Astrocyte of the cerebellum (primary cell): ENCODE measurements at regions not wholly inside any gene's neighbourhood (a gene's known extent, or its start where the extent isn't known, plus 50 kb on each side); places are given as distances from the start of the nearest gene placed in this dataset.

ENCODE experiments used
- DNase-seq: peaks from one replicate; pipeline ENCODE4 v3.0.0-alpha.2; 2011; ENCODE audit warnings: low read depth
- H3K4me3 ChIP-seq: 2 replicates; pipeline ENCODE4 v1.5.1; 2011; ENCODE audit warnings: mild to moderate bottlenecking, low read depth, low read length, moderate library complexity
- in situ Hi-C: cut with HindIII; loops from 2 replicates; pipeline ENCODE4 v1.10.0; 2017; ENCODE audit warnings: low sequenced_read_pairs
- TF ChIP-seq, protein P1 (sequence below): IDR thresholded peaks from 2 replicates; pipeline ENCODE4 v1.5.1; 2012; ENCODE audit warnings: low read length, low read depth, moderate library complexity, mild to moderate bottlenecking; ENCODE audit errors: missing control alignments

GRCh38 chr11:108994887-108995286 lies 330.0 kb downstream of the DDX10 start:
- H3K4me3 ChIP-seq, result no peak overlapping the region
- DNase-seq, result no peak
- in situ Hi-C loops, result no loop called here
- TF ChIP-seq, protein P1, sequence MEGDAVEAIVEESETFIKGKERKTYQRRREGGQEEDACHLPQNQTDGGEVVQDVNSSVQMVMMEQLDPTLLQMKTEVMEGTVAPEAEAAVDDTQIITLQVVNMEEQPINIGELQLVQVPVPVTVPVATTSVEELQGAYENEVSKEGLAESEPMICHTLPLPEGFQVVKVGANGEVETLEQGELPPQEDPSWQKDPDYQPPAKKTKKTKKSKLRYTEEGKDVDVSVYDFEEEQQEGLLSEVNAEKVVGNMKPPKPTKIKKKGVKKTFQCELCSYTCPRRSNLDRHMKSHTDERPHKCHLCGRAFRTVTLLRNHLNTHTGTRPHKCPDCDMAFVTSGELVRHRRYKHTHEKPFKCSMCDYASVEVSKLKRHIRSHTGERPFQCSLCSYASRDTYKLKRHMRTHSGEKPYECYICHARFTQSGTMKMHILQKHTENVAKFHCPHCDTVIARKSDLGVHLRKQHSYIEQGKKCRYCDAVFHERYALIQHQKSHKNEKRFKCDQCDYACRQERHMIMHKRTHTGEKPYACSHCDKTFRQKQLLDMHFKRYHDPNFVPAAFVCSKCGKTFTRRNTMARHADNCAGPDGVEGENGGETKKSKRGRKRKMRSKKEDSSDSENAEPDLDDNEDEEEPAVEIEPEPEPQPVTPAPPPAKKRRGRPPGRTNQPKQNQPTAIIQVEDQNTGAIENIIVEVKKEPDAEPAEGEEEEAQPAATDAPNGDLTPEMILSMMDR, result no peak

DNA sequence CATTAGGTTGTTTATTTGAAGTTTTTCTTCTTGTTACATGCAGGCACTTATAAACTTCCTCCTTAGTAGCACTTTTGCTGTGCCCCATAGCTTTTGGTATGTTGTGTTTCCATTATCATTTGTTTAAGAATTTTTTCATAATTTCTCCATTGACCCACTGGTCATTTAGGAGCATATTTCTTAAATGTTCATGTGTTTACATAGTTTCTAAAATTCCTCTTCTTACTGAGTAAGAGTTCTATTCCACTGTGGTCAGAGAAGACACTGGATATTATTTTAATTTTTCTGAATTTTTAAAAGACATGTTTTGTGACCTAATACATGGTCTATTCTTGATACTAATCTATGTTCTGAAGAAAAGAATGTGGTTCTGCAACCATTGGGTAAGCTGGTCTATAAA lies 333.0 kb downstream of the DDX10 start:
- TF ChIP-seq, protein P1, result no peak
- DNase-seq, result no peak
- no peak overlapping the region for H3K4me3 ChIP-seq
- in situ Hi-C loops, result no loop called here

- in situ Hi-C loops, result no loop called here
- H3K4me3 ChIP-seq, result no peak overlapping the region
- no peak for DNase-seq
- TF ChIP-seq, protein P1, result no peak
Measured at GRCh38 chr11:109000531-109000930, 335.7 kb downstream of the DDX10 start.

GRCh38 chr11:109001585-109001984 lies 336.7 kb downstream of the DDX10 start:
- in situ Hi-C loops, result no loop called here
- no peak overlapping the region for H3K4me3 ChIP-seq
- TF ChIP-seq, protein P1, result no peak
- no peak for DNase-seq

GRCh38 chr11:109012991-109013390 lies 348.1 kb downstream of the DDX10 start:
- TF ChIP-seq, protein P1, result no peak
- in situ Hi-C loops, result no loop called here
- H3K4me3 ChIP-seq, result no peak overlapping the region
- DNase-seq, result no peak

DNA sequence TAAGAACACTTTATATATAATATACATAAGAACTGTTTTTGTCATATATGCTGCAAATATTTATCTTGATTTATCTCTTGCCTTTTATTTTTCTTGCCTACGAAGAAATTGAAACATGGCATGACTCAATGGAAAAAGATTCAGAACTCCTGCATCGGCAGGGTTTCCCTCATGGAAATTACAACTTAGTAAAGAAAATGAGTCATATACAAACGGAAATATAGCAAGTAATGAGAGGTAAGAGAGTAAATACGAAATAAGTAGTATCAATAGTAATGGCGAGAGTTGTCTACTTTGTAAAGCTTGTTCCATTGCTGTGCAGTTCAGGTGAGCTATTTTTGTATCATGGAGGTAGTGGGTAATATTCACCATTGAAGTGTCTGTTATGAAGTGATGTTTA lies 350.4 kb downstream of the DDX10 start:
- TF ChIP-seq, protein P1, result no peak

DNA sequence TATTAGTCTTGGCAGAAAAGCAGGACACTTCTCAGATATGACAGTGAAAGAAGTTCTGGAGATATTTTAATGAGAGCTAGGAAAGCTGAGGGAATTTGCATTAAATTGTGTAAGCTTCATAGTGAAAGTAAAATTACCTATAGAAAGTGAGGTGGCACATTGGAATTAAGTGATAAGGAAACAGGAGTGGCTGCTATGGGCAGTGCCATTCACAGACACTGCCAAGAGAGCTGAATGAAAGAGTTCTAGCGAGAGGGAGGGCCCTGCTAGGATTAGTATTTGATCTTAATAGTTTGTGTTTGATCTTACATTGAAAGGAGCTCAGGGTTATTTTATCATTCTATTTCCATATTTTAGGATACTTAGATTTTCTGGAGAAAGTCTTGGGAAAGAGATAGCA lies 351.9 kb downstream of the DDX10 start:
- H3K4me3 ChIP-seq, result no peak overlapping the region
- in situ Hi-C loops, result no loop called here
- TF ChIP-seq, protein P1, result no peak
- DNase-seq, result no peak

More for the DNA sequence above, 350.4 kb downstream of the DDX10 start:
- H3K4me3 ChIP-seq, result no peak overlapping the region
- in situ Hi-C loops, result no loop called here
- peak; percentile 42 for DNase-seq
